ENCODE measurements at regions not wholly inside any gene's neighbourhood (a gene's known extent, or its start where the extent isn't known, plus 50 kb on each side); places are given as distances from the start of the nearest gene placed in this dataset.

DNA sequence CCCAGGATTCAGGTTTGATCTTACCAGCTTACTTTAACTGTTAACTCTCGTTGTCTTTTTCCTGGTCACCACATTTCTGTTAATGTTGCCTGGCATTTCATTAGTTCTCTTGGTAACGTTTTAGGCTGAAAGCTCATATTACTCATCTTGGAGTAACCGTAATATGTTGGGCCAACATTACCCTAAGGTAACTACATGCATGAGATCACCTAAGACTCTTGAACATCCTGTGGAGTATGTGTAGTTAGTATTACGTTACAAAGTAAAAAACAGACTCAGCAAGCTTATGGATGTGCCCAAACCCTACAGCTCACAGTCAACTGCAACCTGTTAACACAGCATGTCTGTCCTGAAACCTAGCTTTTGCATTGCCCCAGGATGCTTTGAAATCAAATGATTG, 203.3 kb upstream of the HS3ST1 start:
- no peak overlapping the region for H3K4me3 ChIP-seq (ENCODE audit: low read depth, low read length)
- TF ChIP-seq, protein P1, sequence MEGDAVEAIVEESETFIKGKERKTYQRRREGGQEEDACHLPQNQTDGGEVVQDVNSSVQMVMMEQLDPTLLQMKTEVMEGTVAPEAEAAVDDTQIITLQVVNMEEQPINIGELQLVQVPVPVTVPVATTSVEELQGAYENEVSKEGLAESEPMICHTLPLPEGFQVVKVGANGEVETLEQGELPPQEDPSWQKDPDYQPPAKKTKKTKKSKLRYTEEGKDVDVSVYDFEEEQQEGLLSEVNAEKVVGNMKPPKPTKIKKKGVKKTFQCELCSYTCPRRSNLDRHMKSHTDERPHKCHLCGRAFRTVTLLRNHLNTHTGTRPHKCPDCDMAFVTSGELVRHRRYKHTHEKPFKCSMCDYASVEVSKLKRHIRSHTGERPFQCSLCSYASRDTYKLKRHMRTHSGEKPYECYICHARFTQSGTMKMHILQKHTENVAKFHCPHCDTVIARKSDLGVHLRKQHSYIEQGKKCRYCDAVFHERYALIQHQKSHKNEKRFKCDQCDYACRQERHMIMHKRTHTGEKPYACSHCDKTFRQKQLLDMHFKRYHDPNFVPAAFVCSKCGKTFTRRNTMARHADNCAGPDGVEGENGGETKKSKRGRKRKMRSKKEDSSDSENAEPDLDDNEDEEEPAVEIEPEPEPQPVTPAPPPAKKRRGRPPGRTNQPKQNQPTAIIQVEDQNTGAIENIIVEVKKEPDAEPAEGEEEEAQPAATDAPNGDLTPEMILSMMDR (IDR thresholded peaks at IDR 0.05; ENCODE audit: low read depth, low read length): no peak

DNA sequence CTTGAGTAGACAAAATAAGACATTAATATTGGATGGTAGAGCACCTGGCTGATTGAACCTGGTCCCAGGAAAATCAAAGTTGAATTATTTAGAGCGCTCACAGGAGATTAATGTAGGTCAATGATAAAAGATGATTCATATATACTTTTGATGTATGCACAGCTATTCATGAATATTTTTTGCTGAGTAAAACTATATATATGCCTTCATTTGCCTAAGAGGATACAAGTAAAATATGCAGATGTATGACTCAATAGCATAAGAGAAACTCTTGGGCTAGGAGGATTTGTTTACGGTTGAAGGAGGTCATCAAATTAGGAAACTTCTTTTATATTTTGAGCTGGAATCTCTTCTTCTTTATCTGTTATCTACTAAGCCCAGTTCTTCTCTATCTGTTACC, 202.7 kb upstream of the HS3ST1 start:
- no peak overlapping the region for H3K4me3 ChIP-seq (ENCODE audit: low read depth, low read length)
- TF ChIP-seq, protein P1 (IDR thresholded peaks at IDR 0.05; ENCODE audit: low read depth, low read length): no peak

DNA sequence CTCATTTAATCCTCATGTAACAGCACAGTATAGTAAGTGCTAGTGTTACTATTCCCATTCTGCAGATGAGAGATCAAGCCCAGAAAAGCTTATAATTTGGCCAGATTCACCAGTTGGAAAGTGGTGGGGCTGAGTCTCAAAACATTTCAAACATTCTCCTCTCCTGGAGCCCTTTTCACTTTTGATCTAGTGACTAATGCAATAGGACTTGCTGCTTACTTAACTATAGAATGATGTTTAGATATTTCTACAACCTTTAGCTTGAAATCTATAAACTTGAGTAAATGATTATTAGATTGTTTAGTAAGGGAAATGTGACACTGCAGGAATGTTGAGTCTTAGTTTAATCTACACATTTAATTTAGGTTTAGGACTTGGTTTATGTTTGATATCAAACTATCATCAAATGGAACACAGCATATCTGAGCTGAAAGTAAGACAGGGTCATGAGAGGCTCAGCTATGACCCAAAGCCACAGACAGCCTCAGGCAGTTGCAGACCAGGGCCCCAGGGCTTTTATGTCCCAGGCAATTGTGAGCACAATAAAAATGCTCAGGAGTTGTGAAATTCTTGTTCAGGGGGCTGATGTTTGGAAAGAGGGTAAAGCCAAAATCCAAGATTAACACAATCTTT, 199.5 kb upstream of the HS3ST1 start:
- TF ChIP-seq, protein P1 (IDR thresholded peaks at IDR 0.05; ENCODE audit: low read depth, low read length): no peak
- H3K4me3 ChIP-seq (ENCODE audit: low read depth, low read length): no peak overlapping the region

DNA sequence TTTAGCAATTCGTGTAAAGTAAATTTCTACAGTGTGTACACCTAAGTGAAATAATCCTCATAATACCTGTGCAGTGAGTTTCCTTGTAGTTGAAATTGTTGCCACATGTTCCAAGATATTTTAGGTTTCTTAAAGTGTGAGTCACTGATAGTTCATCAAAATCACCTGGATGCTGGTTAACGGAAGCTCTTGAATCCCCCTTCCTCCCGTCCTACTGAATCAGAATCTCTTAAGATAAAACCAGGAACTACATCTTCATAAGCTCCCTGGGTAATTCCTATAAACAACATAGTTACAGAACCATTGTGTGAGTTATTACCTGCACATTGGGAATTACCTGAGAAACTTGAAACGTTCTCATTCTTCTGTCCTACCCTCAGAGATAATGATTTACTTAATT, 197.4 kb upstream of the HS3ST1 start:
- TF ChIP-seq, protein P1 (IDR thresholded peaks at IDR 0.05; ENCODE audit: low read depth, low read length): no peak
- H3K4me3 ChIP-seq (ENCODE audit: low read depth, low read length): no peak overlapping the region

DNA sequence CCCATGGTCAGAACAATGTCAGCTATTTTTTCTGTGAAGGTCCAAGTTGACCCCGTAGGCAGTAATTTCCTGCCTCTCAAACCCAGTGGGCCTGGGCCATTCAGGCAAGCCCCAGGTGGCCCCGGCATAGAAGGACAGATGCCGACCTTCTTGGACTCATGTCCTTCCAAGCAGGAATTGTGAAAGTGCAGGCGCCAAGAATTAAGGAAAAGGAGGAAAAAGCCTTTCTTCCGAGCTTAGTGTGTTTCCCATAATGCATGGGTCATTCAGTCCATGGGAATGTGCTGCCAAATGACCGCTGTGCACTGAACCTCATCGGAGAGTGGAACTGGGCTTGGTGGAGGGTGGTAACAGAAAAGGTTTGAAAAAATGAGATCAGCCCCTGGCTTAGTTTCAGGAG, 196.5 kb upstream of the HS3ST1 start:
- H3K4me3 ChIP-seq (ENCODE audit: low read depth, low read length): no peak overlapping the region
- TF ChIP-seq, protein P1 (IDR thresholded peaks at IDR 0.05; ENCODE audit: low read depth, low read length): no peak

DNA sequence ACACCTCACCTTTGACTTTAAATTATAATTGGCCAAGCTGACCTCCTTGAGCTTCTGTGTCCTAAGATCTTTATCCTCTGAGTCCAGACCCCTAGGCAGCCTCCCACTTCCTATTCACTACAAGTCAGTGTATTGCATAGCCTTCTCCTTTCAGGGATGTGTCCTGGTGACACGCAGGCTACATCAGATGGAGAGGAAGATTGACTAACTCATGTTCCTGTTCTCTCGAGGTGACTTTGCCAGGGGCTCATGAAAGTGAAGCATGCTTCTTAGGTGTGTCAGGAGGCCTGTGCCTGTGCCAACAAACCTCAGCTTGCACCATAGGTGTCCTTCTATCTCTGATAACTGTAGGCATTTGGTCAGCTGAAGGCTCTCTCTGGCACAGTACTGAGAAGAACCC, 195.7 kb upstream of the HS3ST1 start:
- no peak overlapping the region for H3K4me3 ChIP-seq (ENCODE audit: low read depth, low read length)
- TF ChIP-seq, protein P1 (IDR thresholded peaks at IDR 0.05; ENCODE audit: low read depth, low read length): no peak

DNA sequence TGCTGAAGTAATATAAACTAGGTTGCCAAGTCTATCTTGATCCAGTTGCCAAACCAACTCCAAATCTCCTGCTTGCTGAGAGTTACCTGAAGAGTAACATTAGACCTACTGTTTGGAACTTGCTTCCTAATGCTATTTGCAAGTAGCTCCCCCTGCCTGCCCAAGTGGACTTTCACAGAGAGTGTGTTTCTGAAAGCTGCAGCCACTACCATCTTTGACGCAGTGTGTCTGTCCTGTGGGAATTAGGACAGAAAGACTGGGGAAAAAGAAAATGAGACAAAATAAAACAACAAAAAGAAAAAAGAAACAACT, 195.0 kb upstream of the HS3ST1 start:
- TF ChIP-seq, protein P1 (IDR thresholded peaks at IDR 0.05; ENCODE audit: low read depth, low read length): no peak
- H3K4me3 ChIP-seq (ENCODE audit: low read depth, low read length): no peak overlapping the region
